H9 (cell line): ENCODE measurements at regions not wholly inside any gene's neighbourhood (a gene's known extent, or its start where the extent isn't known, plus 50 kb on each side); places are given as distances from the start of the nearest gene placed in this dataset.
"Not testable (repeated sequence)": the region's sequence is repeated elsewhere in the genome, so short reads cannot be mapped to it uniquely, and the experiment has no call there.

Experiments
- DNase-seq: peaks from one replicate; pipeline ENCODE4 v3.0.0-alpha.2; 2017
- H2AFZ ChIP-seq: one replicate; pipeline ENCODE4 v1.6.1; 2013; ENCODE audit warnings: mild to moderate bottlenecking, low read length, control low read depth, moderate library complexity
- H2AK5ac ChIP-seq: 2 replicates; pipeline ENCODE4 v1.6.1; 2013; ENCODE audit warnings: low read length, control low read depth, mixed read lengths; ENCODE audit not compliant: insufficient read length
- H2BK120ac ChIP-seq: one replicate; pipeline ENCODE4 v1.6.1; 2013; ENCODE audit warnings: low read depth, mild to moderate bottlenecking, low read length, control low read depth, inconsistent platforms; ENCODE audit not compliant: poor library complexity, severe bottlenecking
- H2BK12ac ChIP-seq: 2 replicates; pipeline ENCODE4 v1.6.1; 2013; ENCODE audit warnings: low read length, control low read depth, mixed read lengths, low read depth; ENCODE audit not compliant: insufficient read length
- H2BK15ac ChIP-seq: 2 replicates; pipeline ENCODE4 v1.6.1; 2013; ENCODE audit warnings: low read depth, low read length, control low read depth
- H2BK20ac ChIP-seq: one replicate; pipeline ENCODE4 v1.6.1; 2013; ENCODE audit warnings: low read depth, mild to moderate bottlenecking, low read length, control low read depth, inconsistent platforms; ENCODE audit not compliant: poor library complexity, severe bottlenecking
- H2BK5ac ChIP-seq: 2 replicates; pipeline ENCODE4 v1.6.1; 2013; ENCODE audit warnings: low read length, control low read depth, mixed read lengths; ENCODE audit not compliant: insufficient read length
- H3K14ac ChIP-seq: 2 replicates; pipeline ENCODE4 v1.6.1; 2013; ENCODE audit warnings: low read length, control low read depth; ENCODE audit not compliant: insufficient read depth
- H3K18ac ChIP-seq: 2 replicates; pipeline ENCODE4 v1.6.1; 2013; ENCODE audit warnings: low read depth, mild to moderate bottlenecking, mixed read lengths, low read length, control low read depth; ENCODE audit not compliant: insufficient read length
- H3K23ac ChIP-seq: 2 replicates; pipeline ENCODE4 v1.6.1; 2013; ENCODE audit warnings: low read length, control low read depth, mixed read lengths, low read depth; ENCODE audit not compliant: insufficient read length
- H3K23me2 ChIP-seq: 2 replicates; pipeline ENCODE4 v1.6.1; 2013; ENCODE audit warnings: low read depth, mild to moderate bottlenecking, mixed read lengths, low read length, control low read depth; ENCODE audit not compliant: insufficient read length, poor library complexity, severe bottlenecking
- H3K27ac ChIP-seq: 2 replicates; pipeline ENCODE4 v1.5.1; 2013; ENCODE audit warnings: low read length, control low read depth, mixed read lengths, low read depth; ENCODE audit not compliant: insufficient read length
- H3K27me3 ChIP-seq: 2 replicates; pipeline ENCODE4 v1.6.1; 2013; ENCODE audit warnings: low read length, control low read depth, inconsistent platforms; ENCODE audit not compliant: insufficient read depth
- H3K4ac ChIP-seq: 2 replicates; pipeline ENCODE4 v1.6.1; 2013; ENCODE audit warnings: low read depth, mild to moderate bottlenecking, control low read depth, inconsistent platforms, low read length, moderate library complexity
- H3K4me1 ChIP-seq: 2 replicates; pipeline ENCODE4 v1.6.1; 2013; ENCODE audit warnings: low read length, control low read depth, inconsistent platforms; ENCODE audit not compliant: insufficient read depth
- H3K4me2 ChIP-seq: 2 replicates; pipeline ENCODE4 v1.6.1; 2013; ENCODE audit warnings: low read length, control low read depth, mixed read lengths; ENCODE audit not compliant: insufficient read length, insufficient read depth
- H3K56ac ChIP-seq: 2 replicates; pipeline ENCODE4 v1.6.1; 2013; ENCODE audit warnings: low read depth, mild to moderate bottlenecking, mixed read lengths, low read length, control low read depth; ENCODE audit not compliant: insufficient read length
- H3K79me1 ChIP-seq: 2 replicates; pipeline ENCODE4 v1.6.1; 2013; ENCODE audit warnings: low read depth, mild to moderate bottlenecking, moderate library complexity, low read length, control low read depth, inconsistent platforms; ENCODE audit not compliant: insufficient read depth, poor library complexity, severe bottlenecking
- H3K79me2 ChIP-seq: 2 replicates; pipeline ENCODE4 v1.6.1; 2013; ENCODE audit warnings: low read length, control low read depth, inconsistent platforms; ENCODE audit not compliant: insufficient read depth
- H3K9ac ChIP-seq: 2 replicates; pipeline ENCODE4 v1.6.1; 2013; ENCODE audit warnings: low read length, control low read depth, mixed read lengths; ENCODE audit not compliant: insufficient read length; ENCODE audit errors: extremely low read depth
- H3K9me3 ChIP-seq: one replicate; pipeline ENCODE4 v1.6.1; 2013; ENCODE audit warnings: low read depth, low read length, inconsistent platforms; ENCODE audit not compliant: control insufficient read depth
- H3T11ph ChIP-seq: one replicate; pipeline ENCODE4 v1.6.1; 2013; ENCODE audit warnings: mild to moderate bottlenecking, low read length, control low read depth, inconsistent platforms
- H4K20me1 ChIP-seq: one replicate; pipeline ENCODE4 v1.6.1; 2013; ENCODE audit not compliant: control insufficient read depth, insufficient read length, insufficient read depth
- H4K5ac ChIP-seq: 2 replicates; pipeline ENCODE4 v1.6.1; 2013; ENCODE audit warnings: low read depth, mild to moderate bottlenecking, mixed read lengths, low read length, control low read depth; ENCODE audit not compliant: insufficient read length
- H4K8ac ChIP-seq: replicated peaks from 2 replicates; pipeline ENCODE4 v1.6.1; 2013; ENCODE audit warnings: low read length, control low read depth, mixed read lengths, low read depth; ENCODE audit not compliant: insufficient read length
- H4K91ac ChIP-seq: 2 replicates; pipeline ENCODE4 v1.6.1; 2013; ENCODE audit warnings: low read depth, mild to moderate bottlenecking, moderate library complexity, mixed read lengths, low read length, control low read depth; ENCODE audit not compliant: insufficient read length
- H3K27ac Mint-ChIP-seq, 3 experiments: 2 replicates in 2 of 3; 3 replicates in 1 of 3; pipeline ENCODE4 v1.8.0; 2020 to 2021; ENCODE audit warnings: mixed read lengths in 3 of 3, mild to moderate bottlenecking in 1 of 3, moderate library complexity in 1 of 3
- H3K27me3 Mint-ChIP-seq: 2 replicates; pipeline ENCODE4 v1.8.0; 2021; ENCODE audit warnings: low read depth, mild to moderate bottlenecking, moderate library complexity, mixed read lengths
- H3K36me3 Mint-ChIP-seq, 3 experiments: 2 replicates in 2 of 3; 3 replicates in 1 of 3; pipeline ENCODE4 v1.8.0; 2020 to 2021; ENCODE audit warnings: low read depth in 3 of 3, mixed read lengths in 3 of 3; ENCODE audit not compliant: insufficient read depth in 1 of 3
- H3K4me1 Mint-ChIP-seq, 2 experiments: 2 replicates each; pipeline ENCODE4 v1.8.0; 2020; ENCODE audit warnings: mixed read lengths in 2 of 2
- H3K4me3 Mint-ChIP-seq, 2 experiments: 2 replicates in 1 of 2; 3 replicates in 1 of 2; pipeline ENCODE4 v1.8.0; 2020 to 2021; ENCODE audit warnings: mild to moderate bottlenecking in 2 of 2, mixed read lengths in 2 of 2, moderate library complexity in 1 of 2
- H3K9me3 Mint-ChIP-seq, 2 experiments: 2 replicates in 1 of 2; 3 replicates in 1 of 2; pipeline ENCODE4 v1.8.0; 2020; ENCODE audit warnings: mild to moderate bottlenecking in 2 of 2, mixed read lengths in 2 of 2, moderate library complexity in 1 of 2
- WGBS: extraction: QIAGEN DNeasy Blood & Tissue Kit; methylation state at CpG from one replicate; pipeline ENCODE4 v1.1.7; 2013; ENCODE audit warnings: missing lambda C conversion rate, low lambda C conversion rate, mixed read lengths; ENCODE audit not compliant: insufficient read length; ENCODE audit errors: extremely low coverage; 5-methylcytosine and 5-hydroxymethylcytosine counted together

- not testable (repeated sequence) for H3K56ac ChIP-seq, H3K4me3 Mint-ChIP-seq
- H3K9me3 ChIP-seq: peaks cover 87% of the 10 kb centered on the region
Observed at GRCh38 chr21:10414121-10414924, 107.1 kb upstream of the TPTE start.

GRCh38 chr21:10414925-10415254 lies 106.5 kb upstream of the TPTE start:
- H4K20me1 ChIP-seq, H3K14ac ChIP-seq, H4K5ac ChIP-seq, H3K4me1 ChIP-seq, DNase-seq, H2BK20ac ChIP-seq, H3K27me3 Mint-ChIP-seq, H2BK120ac ChIP-seq, H3K79me1 ChIP-seq, H3K27ac ChIP-seq, H3K36me3 Mint-ChIP-seq, H2BK5ac ChIP-seq, H3K23me2 ChIP-seq, H3K27ac Mint-ChIP-seq, H3K23ac ChIP-seq, H4K8ac ChIP-seq, H3K9ac ChIP-seq, H2BK12ac ChIP-seq, H3K27me3 ChIP-seq, H2AFZ ChIP-seq, H3K4me3 Mint-ChIP-seq, H4K91ac ChIP-seq, H3T11ph ChIP-seq, H3K4me2 ChIP-seq, H3K9me3 Mint-ChIP-seq, H3K18ac ChIP-seq, H3K4ac ChIP-seq, H3K56ac ChIP-seq, H3K79me2 ChIP-seq, H3K4me1 Mint-ChIP-seq, H2AK5ac ChIP-seq, H2BK15ac ChIP-seq: not testable (repeated sequence)
- H3K9me3 ChIP-seq: peaks cover 88% of the 10 kb centered on the region
- no CpG with 5 or more reads among the region's 4 CpGs for WGBS

More at GRCh38 chr21:10414121-10414924, 107.1 kb upstream of the TPTE start:
- not testable (repeated sequence) for H3K4me2 ChIP-seq, H3K14ac ChIP-seq, H3K36me3 Mint-ChIP-seq, H4K91ac ChIP-seq, H3K27me3 ChIP-seq, DNase-seq, H4K5ac ChIP-seq, H3K4ac ChIP-seq, H3K27ac ChIP-seq, H3K4me1 Mint-ChIP-seq, H3K9ac ChIP-seq, H3K27ac Mint-ChIP-seq, H3K18ac ChIP-seq, H2BK120ac ChIP-seq, H2BK12ac ChIP-seq, H2AFZ ChIP-seq, H3K9me3 Mint-ChIP-seq, H3T11ph ChIP-seq, H3K79me2 ChIP-seq, H4K8ac ChIP-seq, H3K27me3 Mint-ChIP-seq, H3K79me1 ChIP-seq, H3K4me1 ChIP-seq, H2BK20ac ChIP-seq, H2BK5ac ChIP-seq, H2BK15ac ChIP-seq, H2AK5ac ChIP-seq, H3K23ac ChIP-seq, H4K20me1 ChIP-seq, H3K23me2 ChIP-seq
- no CpG with 5 or more reads among the region's 14 CpGs for WGBS
